GM21515 (cell line): ENCODE measurements at regions not wholly inside any gene's neighbourhood (a gene's known extent, or its start where the extent isn't known, plus 50 kb on each side); places are given as distances from the start of the nearest gene placed in this dataset.

Source experiments
- ATAC-seq: cut with Tn5 transposase; IDR thresholded peaks from one replicate; pipeline ENCODE4 v1.9.1; 2021; ENCODE audit not compliant: unreplicated experiment

DNA sequence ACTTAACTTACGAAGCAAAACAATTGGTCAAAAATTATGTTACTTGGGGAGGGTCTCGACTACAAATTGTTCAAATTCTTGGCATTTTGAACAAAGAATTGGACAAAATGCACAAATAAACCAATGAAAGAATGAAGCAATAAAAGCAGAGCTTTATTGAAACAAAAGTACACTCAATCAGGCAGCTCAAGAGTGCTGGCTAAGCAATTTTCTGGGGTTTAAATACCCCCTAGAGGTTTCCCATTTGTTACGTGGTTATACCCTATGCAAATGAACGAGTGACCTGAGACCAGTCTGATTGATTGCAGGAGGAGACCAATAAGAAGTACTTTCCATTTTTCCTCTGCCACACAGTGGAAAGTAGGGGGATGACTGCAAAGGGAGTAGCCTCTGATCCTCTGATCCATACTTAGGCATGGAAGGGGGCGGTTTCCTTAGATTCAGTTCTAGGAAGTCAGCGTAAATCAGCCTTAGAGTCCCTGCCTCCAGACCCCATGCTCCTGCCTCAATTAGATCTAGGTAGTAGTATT lies 228.6 kb downstream of the EFNB2 start:
- no peak for ATAC-seq

DNA sequence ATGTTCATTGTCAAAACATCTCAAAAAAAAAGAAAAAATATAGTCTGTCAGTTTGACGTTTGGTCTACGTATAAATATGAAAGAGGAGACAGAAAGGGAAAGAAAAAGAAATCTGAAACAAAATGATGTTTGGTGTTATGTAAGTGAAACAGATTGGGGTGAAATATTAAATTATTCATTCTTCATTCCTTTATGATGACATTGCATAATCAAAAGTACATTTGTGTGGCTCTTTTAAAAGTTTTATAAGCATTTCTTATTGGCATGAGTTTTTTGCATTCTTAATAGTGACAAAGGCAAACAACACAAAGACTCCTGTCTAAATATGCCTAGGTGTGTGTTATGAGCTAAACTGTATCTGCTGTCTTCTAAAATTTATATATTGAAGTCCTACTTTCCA lies 232.6 kb downstream of the EFNB2 start:
- no peak for ATAC-seq

DNA sequence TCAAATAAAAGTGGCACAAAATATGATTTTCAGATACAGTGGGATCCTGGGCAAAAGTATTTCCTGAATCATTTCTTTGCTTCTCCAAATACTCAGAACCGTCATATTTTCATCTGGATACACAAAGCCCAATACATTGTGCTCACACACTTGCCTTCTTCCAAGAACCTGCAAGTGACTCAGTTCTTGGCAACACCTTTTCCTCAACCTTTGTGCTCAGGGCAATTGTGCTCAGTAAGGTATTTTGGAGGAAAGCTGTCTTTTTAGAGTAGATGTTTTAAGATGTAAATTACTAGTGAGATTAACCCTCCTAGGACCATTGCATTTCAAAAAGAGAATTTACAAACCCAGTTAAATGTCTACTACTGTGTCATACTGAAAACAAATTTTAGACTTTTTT lies 233.5 kb downstream of the EFNB2 start:
- ATAC-seq, result no peak

DNA sequence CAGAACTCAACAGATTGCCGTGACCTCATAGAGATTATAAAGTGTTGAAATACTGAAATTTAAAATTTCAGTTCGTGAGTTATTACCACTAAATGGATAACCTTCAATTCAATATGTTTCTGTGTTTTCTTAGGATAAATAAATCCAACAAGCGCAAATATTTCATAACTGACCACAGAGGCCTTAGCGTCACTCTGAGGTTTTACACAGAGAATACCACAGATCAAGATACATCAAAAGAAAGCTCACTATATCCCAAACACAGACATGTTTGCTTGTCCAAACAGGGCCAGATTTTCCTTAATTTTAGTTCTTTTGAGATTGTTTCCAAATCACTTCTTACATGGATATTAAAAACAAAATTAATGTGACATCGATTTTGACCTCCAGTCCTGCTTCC lies 235.8 kb downstream of the EFNB2 start:
- ATAC-seq, result no peak

DNA sequence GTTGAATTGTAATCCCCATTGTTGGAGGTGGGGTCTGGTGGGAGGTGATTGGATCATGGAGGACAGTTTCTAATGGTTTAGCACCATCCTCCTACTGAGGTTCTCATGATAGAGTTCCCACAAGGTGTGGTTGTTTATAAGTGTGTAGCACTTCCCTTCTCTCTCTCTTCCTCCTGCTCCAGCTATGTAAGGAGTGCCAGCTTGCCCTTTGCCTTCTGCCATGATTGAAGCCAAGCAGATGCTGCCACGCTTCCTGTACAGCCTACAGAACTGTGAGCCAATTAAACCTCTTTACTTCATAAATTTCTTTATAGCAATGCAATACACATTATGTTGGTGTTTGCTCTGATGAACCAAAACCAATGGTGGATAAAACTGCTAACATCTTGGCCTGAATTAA lies 238.2 kb downstream of the EFNB2 start:
- ATAC-seq, result no peak

DNA sequence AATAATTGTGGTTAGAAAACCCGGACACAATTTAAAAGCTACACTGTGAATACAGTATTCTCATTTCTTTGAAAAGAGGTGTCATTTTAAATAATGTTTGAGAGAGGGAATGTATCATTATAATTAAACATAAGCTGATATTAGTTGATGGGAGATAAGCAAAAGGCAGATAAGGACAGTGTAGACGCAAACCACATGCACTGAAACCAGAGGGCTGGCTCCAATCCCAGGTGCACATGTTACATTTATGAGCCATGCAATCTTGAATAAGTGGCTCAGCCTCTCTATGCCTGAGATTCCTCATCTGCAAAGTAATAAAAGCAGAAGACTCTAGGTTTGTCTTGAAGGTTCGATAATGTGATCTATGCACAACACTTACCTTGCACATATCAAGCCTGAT lies 238.7 kb downstream of the EFNB2 start:
- no peak for ATAC-seq

DNA sequence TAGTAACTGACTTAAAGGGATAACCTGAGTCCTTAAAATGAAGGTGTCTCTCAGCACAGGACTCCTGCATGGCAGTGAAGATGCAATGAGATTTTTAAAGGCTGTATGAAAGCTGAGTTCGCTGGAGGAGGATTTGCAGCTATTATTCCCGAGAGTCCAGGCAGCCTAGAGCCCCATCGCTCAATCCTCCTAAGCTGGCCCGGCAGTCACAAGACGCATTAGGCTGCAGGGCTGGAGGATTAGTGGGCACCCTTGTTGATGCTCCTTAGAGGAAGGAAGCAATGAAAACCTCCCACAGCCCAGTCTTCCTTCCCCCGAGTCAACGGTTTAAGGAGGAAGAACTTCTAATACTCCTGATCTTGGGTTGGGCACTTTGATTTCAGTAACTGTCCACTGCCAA lies 239.5 kb downstream of the EFNB2 start:
- ATAC-seq, result no peak

DNA sequence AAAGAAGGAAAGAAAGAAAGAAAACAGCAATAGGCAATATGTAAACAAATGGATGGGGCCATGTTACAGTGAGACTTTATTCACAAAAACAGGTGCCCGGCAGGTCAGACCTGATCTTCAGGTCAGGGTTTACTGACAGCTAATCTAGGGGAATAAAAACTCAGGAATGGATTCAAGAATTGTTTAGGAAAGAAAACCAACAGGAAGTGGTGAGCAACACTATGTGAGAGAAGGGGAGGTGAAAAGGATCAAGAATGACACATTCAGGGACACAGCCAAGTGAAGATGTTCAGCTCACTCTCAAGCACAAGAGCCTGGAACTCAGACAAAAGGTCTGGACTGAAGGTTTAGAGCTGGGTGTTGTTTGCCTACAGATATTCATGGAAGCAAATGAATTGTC lies 244.5 kb downstream of the EFNB2 start:
- no peak for ATAC-seq

DNA sequence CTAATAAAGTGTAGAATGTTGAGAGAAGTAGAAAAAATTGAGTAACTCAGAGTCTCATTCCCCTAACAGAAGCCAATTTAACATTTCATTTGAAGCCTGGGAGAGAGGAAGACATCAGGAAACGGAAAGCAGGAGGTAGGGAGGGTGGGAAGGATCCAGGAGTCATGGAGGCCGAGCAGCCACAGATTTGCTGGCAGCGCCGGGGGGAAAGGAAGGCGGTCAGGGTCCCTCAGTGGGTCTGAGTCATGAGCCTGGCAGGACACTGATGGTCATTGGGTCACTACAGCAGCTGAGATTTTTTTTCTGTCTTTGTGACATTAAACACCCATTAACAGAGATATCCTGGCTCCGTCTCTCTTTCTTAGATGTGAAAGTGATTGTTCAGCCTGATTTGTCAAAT lies 248.1 kb downstream of the EFNB2 start:
- no peak for ATAC-seq

DNA sequence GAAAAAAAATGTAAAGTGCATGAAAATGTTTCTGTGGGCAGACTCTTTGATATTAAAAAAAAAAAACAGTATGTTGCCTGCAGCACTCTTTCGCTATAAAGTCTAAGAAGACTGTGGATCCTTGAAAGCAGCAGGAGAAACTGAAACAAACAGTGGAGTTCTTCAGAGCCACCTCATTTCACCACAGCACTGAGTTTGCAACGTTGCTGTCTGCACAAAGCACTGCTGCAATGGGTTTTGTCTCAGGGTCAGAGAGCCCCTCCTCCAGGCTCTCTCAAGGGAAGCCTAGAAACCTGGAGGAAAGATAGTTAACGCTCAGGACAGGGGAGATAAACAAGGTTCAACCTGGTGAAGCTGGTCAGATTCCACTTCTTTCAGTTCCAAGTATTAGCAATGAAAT lies 248.7 kb downstream of the EFNB2 start:
- ATAC-seq, result no peak

DNA sequence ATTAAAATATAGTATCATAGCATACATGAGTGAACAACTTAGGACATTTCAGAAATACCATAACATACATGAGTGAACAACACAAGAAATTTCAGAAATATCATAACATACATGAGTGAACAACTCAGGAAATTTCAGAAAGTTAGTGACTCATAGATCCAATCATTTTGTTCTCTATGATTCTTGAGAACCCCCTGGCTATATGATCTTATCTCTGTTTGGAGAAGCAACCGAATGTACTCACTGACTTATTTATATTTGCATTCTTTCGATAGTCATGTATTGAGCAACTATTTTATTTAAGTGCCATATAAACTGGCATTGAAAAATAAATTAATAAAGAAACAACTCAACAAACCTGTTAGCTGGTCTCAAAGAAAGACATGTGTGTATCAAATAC lies 251.1 kb downstream of the EFNB2 start:
- no peak for ATAC-seq

DNA sequence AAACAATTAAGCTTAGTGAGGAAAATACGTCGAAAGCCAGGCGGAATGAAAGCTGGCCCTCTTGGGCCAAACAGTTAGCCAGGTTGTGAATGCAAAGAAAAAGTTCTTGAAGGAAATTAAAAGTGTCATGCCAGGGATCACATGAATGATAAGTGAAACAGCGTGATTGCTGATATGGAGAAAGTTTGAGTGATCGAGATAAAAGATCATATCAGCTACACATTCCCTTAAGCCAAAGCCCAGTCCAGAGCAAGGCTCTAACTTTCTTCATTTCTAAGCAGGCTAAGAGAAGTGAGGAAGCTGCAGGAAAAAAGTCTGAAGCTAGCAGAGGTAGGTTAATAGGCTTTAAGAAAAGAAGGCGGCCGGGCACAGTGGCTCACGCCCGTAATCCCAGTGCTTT lies 254.0 kb downstream of the EFNB2 start:
- no peak for ATAC-seq

DNA sequence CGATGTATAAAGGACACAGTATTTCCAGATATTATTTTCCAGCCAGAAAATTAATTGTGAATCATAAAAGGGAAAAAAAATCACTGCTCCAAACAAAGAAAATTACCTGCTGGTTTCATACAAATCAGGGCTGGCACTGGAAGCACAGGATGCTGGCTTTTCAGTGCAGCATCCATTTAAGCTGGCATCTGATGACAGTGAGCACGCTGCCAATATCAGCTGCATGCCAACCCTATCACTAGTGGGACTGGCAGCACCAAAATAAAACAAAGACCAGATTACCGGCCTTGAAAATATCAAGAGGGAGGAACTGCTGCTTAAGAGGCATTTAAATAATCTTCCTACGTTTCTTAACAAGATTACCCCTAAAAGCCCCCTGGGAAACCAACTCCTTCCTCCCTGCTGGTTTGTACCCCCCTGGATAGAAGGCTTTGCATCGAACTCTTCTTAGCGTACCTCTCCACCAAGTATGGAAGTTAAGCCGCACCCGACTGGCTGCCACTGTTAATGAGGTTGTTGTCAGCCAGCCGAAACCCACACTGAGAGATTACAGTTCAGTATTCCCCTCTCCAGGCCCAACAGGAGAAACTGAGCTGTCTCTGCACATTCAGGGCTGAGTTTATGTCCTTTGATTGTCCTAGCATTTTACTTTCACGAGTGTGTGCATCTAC lies 257.8 kb downstream of the EFNB2 start:
- ATAC-seq, result no peak

DNA sequence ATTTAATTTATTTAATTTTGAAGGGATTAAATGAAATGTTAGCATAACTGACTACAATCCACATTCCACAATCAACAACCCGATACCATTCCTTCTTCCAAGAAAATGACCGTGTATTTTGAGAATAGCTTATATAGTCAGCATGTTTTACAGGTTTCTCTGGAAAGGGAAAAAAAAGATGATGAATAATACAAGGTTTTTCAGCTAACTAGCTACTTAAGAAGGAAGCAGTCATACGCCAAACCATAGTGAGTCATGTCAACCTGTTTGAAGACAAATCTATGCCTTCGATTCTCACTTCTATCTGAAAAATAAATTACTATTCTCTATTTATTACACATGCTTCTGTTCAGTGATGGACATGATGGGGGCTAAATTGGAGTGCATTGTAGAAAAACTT lies 258.6 kb downstream of the EFNB2 start:
- ATAC-seq, result no peak

DNA sequence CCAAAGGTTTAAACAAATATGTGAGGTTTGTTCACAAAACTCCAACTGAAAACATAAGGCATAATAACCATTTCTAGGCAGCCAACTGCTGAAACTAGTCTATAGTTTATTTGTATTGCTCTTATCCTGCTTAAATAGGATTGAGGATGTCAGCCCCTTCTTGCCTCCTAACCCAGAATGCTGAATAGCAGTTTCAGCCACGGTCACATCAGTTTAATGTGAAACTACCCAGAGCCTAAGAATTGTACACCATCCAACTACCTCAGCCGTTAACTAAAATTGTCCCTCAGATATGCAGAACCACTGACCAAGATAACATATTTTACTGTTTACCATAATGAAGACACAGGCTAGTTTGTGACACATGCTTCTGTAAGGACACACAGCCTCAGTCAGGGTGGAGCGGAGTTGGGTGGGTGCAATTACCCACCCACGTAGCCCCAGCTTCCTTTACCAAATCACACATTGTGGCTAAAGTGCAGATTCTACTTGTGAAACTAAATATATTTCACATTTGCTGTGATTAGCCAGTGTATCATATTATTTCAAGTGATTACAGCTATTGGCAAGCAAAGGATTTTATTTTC lies 259.9 kb downstream of the EFNB2 start:
- ATAC-seq, result no peak

DNA sequence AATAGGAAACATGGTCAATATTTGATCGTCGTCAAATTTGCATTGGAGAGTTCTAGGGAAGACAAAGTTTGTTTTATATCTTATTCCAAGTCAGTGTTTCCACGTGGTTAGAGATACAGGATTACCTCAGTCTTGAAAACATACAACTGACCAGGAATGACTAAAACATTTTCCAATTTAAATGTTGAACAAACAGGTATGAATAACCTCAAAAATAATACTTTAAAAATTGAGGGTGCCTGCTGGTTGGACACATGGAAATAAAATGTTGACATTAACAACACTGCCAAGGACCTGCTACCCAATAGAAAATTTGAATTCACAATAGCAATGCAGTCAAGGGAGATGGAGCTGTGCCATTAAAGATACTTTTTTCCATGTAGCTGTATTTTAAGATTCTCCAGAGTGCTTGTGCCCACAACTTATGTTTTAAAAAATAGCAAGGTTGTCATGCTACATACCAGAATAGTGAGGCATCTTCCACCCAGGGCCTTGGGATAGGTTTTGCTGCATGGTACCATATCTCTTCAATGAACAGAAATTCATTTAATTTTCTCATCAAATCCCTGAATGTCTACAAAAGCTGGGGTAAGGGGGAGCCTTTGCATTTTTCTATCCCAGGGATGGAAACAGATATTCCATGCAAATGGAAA lies 260.8 kb downstream of the EFNB2 start:
- ATAC-seq, result no peak

DNA sequence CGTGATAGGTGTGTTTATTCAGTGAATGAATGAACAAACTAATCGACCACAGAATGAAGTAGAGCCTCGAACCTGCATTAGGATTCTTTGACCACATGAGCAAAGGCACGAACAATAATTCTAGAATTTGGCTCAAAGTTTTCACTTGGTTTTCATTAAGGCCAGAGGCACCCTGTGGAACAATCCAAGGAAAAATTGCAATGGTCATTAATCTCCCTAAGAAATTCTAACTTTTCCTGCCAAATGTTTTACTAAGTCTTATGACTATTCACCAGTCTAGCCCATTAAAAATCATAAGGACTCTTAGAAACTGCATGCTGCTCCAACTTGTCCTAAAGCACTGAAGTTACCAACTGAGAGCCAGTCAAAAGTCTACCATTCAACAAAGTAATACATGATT lies 271.7 kb downstream of the EFNB2 start:
- no peak for ATAC-seq

DNA sequence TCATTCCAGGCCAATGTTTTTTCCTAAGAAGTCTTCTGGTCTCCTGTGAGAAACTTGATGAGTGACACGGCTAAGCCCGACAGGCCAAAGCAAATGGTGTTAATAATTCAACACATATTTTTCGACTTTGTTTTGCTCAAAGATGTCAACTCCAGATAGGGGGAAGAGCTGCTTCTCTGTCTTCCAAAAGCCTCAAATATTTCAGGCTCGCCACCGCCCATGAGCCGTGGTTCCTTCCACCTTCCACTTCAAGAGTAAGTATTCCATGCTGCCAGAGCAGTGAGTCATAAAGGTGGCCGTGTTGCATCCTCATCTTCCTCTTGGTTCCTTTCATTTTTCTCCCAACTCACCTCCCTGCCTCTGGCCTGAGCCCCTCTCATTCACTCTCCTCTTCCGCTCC lies 272.6 kb downstream of the EFNB2 start:
- no peak for ATAC-seq

DNA sequence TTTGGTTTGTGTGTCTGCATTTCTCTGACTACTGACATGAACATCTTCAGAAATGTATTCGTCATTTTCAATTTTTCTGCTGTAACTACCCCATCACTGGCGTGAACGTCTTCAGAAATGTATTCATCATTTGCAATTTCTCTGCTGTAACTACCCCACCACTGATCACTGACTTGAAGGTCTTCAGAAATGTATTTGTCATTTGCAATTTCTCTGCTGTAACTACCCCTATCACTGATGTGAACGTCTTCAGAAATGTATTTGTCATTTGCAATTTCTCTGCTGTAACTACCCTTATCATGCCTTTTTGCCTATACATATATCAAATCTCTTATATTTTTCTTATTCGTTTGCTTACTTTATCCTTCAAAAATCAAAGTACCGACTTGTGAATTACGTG lies 274.0 kb downstream of the EFNB2 start:
- ATAC-seq, result no peak

DNA sequence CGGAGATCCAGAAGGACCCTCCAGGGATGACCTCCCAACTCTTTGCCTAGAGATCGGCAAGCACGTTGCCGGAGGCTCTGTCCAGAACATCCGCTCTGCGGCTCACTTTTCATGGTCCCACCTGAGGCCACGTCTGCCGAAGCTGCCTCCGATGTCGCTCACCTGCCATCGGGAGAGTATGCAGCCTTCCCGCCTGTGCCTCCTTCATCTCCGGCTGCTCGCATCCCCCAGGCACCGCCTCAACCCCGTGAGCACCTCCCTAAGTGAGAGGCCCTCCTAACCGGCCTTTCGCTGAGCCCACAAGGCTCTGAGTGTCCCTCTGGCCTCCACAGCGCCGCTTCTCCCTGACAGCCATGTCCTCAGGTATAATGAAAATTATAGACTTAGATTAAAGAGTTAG lies 275.1 kb downstream of the EFNB2 start:
- no peak for ATAC-seq

DNA sequence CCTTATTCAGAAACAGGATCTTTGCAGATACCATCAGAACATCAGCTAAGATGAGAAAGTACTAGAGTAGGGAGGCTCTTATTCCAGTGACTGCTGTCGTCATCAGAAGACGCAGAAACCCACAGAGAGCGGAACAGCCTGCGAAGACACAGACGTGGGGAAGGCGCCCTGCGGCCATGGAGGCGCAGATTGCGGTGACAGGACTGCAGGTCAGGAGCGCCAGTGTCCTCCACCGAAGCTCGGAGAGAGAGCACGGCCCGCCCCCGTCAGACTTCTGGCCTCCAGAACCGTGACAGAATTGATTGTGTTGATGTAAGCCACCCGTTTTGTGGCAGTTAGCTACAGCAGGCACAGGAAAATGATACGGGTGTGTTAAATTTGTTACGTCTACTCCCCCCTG lies 275.5 kb downstream of the EFNB2 start:
- ATAC-seq, result no peak

DNA sequence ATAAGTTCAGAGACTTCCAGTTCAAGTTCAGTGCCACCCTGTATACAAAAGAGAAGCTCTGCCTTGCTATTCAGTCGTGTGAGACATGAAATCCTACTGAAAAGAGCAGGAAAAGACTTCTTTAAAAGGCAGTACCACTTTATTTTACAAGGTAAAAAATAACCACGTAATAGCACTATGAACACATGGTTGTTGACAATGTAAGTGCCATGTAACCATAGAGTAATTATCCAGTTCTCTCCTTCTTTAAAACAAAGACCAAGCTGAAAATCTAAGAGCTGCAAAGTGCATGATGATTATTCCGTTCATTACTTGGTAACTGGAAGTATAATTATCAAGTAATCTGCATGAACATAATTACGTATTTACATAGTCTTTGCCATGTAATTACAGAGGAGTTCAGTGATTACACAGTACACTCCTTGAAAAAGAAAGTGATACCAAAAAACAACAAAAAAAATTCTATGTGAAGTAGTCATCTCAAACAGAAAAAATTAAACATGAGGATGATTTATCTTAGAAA lies 288.7 kb downstream of the EFNB2 start:
- no peak for ATAC-seq
